ENCODE measurements at regions not wholly inside any gene's neighbourhood (a gene's known extent, or its start where the extent isn't known, plus 50 kb on each side); places are given as distances from the start of the nearest gene placed in this dataset.

DNA sequence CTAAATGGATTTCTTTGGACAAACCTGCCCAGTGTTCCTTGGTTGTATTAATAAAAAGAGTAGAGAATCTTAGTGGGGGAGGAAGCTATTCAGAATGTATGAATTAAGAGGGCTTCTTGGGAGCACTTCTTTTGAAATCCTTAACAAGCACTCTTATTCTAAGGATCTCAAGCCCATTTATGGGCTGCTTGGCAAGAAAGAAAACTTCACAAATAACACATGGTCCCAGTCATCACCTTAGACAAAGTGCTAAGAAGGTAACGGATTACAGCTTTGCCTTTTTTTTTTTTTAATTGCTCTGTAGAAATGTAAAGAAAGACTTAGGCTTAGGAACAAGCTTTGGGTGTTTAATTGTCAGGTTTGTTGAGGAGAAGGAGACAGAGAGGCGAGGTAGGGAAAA lies 76.6 kb upstream of the IPO9 start:
- DNase-seq = no peak

DNA sequence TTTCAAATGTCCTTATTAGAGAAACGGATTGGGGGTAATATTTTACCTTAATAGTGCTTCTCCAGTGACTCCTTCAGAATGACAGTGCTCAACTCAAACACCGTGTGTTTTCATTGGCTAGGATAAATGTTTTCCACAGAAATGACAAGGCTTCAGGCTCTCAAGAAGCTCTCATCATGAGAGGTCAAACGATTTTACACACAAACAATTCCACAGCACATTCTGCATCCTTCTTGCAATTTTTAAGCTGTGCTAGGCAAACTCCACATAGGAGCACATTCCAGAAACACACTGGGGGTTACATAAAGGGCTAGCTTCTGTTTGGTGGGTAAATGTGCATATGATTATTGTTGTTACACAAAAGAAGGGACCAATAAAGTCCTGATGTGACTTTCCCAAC lies 75.5 kb upstream of the IPO9 start:
- DNase-seq = no peak

DNA sequence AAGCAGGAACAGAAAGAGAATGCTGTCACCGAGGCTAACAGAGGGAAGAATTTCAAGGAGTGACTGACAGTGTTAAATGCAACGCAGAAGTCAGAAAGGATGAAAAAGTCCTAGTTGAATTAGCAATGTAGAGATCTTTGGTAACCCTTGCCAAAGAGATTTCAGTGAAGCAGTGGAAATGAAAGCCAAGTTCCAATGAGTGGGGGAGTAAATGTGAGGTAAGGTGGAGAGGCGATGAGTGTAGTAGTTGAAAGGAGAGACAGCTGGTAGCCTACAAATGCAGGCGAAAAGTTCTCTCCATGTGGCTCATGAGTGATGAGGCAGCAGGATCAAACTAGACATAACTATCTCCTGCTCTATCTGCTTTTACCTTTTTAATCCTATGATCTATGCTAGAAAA lies 74.6 kb upstream of the IPO9 start:
- DNase-seq = no peak

DNA sequence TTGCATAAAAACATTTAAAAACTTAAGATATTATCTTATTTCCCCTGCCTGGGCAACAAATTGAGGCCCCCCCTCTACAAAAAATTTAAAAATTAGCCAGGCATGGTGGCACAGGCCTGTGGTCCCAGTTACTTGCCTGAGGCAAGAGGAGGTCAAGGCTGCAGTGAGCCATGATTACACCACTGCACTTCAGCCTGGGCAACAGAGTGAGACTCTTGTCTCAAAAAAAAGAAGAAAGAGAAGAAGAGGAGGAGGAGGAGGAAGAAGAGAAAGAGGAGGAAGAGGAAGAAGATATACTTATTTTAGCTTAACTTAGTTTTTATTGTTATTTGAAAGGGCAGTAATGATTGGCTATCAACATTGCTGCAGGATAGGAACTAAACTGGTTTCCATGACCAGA lies 73.8 kb upstream of the IPO9 start:
- no peak for DNase-seq

DNA sequence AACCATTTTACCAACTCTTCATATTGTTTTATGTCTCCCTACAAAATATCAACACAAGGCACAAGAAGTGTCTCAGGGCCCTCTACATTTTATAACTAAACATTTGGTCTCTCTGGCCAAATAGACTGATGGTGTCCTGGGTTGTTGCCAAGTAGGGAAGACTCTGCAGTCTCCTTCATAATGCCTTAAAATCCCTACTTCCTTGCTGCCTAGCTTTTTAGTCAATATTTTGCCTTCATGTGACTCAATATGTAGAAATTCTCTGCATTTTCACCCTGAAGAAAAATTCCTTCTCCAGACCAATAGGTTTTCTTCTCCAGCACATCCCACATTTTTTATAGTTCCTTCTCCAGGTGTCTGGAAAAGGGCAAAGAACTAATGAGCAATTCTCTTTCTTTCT lies 72.6 kb upstream of the IPO9 start:
- no peak for DNase-seq

GRCh38 chr1:201758499-201759050 lies 70.4 kb upstream of the IPO9 start:
- no peak for DNase-seq

GRCh38 chr1:201759194-201759815 lies 69.7 kb upstream of the IPO9 start:
- DNase-seq = no peak

DNA sequence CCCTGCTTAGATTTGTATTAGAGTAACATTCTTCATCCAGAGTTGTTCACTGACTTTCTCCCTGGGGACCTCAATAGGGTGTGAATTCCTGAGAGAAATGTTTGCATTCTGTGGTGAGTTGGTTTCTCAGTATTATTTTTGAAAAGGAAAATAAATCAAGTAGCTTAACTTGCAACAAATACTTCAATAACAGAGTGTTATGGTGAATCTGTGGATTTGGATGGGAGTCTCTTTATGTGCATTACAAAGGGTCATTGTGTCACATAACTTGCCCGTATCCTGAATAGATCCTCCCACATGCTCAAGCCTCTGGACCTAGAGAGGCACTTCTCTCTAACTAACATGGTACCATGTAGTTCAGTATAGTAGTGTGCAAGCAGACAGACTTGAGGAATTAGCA lies 68.4 kb upstream of the IPO9 start:
- DNase-seq = no peak

DNA sequence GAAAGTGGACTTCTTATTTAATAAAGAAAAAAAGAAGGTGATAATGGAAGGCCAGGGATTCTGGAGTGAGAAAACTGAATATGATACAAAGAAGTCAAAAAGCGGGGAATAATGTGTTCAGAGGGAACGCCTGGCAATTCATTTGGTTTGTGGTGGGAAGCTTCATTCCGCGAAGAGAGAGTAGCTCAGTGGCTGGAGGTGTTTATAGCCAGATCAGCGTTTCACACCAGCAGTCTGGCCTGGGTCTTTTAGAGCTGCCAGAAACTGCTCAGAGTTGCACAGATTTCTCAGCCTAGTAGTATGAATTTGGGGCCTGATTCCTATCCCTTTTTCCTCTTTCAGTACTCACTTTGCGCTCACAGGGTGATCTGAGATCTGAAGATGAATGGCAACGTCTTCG lies 67.8 kb upstream of the IPO9 start:
- DNase-seq = no peak

GRCh38 chr1:201761871-201762270 lies 67.1 kb upstream of the IPO9 start:
- DNase-seq = no peak

- DNase-seq = no peak
Observed at GRCh38 chr1:201762381-201762780, 66.6 kb upstream of the IPO9 start.

- DNase-seq = no peak
Observed at GRCh38 chr1:201763455-201764140, 65.4 kb upstream of the IPO9 start.

GRCh38 chr1:201764166-201764565 lies 64.8 kb upstream of the IPO9 start:
- no peak for DNase-seq

DNA sequence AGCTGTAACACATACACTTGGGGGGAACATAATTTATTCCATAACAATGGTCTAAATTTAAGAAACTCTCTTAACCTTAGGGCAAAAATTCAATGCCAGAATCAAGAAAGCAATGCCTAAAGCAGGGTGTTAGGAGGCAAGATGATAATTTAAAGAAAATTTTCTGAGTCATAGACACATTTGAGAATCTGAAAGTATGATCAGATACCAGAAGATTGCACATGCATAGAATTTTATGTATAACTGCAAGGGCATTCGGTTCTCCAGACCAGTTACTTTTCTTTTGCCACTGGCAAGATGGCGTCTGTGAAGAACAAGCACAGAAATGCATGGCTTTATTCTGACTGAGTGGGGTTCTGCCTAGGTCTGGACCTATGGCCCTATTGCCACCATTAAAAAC lies 64.4 kb upstream of the IPO9 start:
- DNase-seq = no peak

DNA sequence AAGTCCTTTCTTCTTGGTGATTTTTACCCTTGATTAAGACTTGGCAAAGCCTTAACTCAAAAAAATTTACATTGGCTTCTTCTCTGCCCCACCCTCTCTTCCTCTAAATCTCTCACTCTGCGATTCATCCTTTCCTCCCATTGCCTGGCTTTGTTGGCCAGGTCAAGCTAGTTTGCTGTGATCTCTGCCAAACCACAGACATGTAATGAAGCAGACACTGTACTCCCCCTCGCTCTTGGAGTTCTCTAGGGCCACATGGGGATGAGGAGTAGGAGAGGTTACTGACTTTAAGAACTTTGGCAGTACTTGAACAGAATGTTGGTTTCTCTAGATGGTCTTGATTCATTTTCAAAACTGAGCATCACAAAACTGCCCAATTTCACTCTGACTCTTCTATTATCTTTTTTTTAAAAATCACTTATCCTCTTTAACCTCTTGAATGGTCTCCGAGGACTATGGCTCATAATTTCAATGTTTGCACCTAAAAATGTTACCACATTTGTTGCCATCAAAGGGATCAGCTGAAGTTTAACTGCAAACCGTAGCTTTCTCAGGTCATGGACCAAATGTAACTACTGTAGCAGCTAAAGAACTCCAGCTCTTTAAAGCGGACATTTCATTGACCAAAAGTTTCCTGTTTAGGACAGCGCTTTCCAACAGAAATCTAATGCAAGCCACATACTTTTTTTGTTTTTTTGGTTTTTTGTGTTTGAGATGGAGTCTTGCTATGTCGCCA lies 62.7 kb upstream of the IPO9 start:
- DNase-seq = no peak

GRCh38 chr1:201767339-201767738 lies 61.6 kb upstream of the IPO9 start:
- DNase-seq = no peak

- no peak for DNase-seq
Observed at GRCh38 chr1:201769072-201769471, 59.9 kb upstream of the IPO9 start.

DNA sequence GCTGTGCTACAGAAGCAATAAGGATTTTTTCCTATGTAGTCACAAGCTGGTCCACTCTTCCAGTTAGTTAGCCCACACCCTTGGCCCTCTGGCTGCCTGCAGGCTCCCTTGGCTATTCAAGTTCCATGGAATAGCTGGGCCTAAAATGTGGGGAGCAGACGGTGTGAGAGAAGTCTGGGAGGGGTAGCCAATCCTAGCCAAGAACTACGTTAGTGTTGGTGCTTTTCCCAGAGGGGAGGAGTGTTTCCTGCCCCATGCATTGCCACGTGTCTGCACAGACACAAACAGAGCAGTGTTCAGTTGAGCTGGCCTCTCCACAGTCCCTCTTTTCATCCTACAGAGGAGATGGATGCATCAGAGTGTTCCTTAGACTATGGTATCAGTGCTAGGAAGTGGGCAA lies 59.0 kb upstream of the IPO9 start:
- no peak for DNase-seq

GRCh38 chr1:201771466-201771865 lies 57.5 kb upstream of the IPO9 start:
- no peak for DNase-seq

DNA sequence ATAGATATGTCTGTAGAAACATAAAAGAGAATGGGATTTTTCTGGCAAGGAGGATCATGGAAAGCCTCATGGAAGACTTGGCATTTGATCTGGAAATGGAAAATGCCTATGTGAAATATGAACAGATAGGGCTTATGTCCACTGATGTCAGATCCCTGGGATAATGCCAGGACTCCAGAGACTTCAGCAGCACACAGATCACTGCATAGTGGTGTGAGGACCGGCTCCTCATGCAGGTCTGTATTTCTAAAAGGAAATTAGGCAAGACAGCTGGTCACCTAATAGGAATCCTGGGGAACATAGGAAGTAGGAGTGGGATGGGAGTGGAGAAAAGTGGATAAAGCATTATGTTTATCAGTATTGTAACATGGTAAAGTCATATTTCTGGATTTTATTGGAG lies 56.8 kb upstream of the IPO9 start:
- DNase-seq = no peak

GRCh38 chr1:201773764-201774163 lies 55.2 kb upstream of the IPO9 start:
- no peak for DNase-seq

- DNase-seq = no peak
Observed at GRCh38 chr1:201774224-201774982, 54.6 kb upstream of the IPO9 start.

DNA sequence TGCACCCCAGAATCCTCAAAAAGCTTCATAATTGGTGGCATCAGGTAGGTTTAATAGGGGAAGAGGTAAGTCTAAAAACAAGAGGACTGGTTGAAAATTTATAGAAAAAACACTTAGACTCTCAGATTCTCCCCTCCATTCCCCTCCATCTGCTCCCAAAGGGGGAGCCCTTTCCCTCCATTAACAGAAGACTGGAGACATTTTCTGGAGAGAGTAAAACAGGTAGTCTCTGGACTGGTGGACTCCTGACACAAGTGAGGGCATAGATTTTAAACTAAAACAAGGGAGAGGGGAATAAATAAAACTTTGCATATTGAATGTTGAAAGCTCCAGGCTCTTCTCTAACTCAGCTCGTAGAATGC lies 54.0 kb upstream of the IPO9 start:
- DNase-seq = no peak

All from CD4-positive, alpha-beta T cell treated with Interleukin-17A for 4 hours (primary cell).